Activated CD4-positive, alpha-beta T cell treated with anti-CD3 and anti-CD28 coated beads, Interleukin-2, amount 50 U/mL, for 1 hour (primary cell): ENCODE measurements at regions not wholly inside any gene's neighbourhood (a gene's known extent, or its start where the extent isn't known, plus 50 kb on each side); places are given as distances from the start of the nearest gene placed in this dataset.
A peak's percentile ranks its signal among the peaks of the same experiment; 100 is the strongest.
"Not testable (repeated sequence)": the region's sequence is repeated elsewhere in the genome, so short reads cannot be mapped to it uniquely, and the experiment has no call there.

Experiments used
- DNase-seq: peaks from one replicate; pipeline ENCODE4 v3.0.0-alpha.2; 2020

GRCh38 chr12:114820796-114821195 lies 136.8 kb upstream of the TBX3 start:
- no peak for DNase-seq

- DNase-seq = no peak
Observed at GRCh38 chr12:114817571-114818425, 133.8 kb upstream of the TBX3 start.

- DNase-seq = no peak
Observed at GRCh38 chr12:114815026-114815795, 131.2 kb upstream of the TBX3 start.

- DNase-seq = no peak
Observed at GRCh38 chr12:114812858-114813761, 129.1 kb upstream of the TBX3 start.

- no peak for DNase-seq
Observed at GRCh38 chr12:114812384-114812783, 128.4 kb upstream of the TBX3 start.

- no peak for DNase-seq
Observed at GRCh38 chr12:114809097-114809496, 125.1 kb upstream of the TBX3 start.

GRCh38 chr12:114801381-114801780 lies 117.4 kb upstream of the TBX3 start:
- not testable (repeated sequence) for DNase-seq

- DNase-seq = not testable (repeated sequence)
Observed at GRCh38 chr12:114800566-114800965, 116.6 kb upstream of the TBX3 start.

GRCh38 chr12:114799574-114800487 lies 115.9 kb upstream of the TBX3 start:
- DNase-seq = peak; percentile 2

GRCh38 chr12:114794049-114794558 lies 110.1 kb upstream of the TBX3 start:
- no peak for DNase-seq

- DNase-seq = no peak
Observed at GRCh38 chr12:114790276-114790675, 106.3 kb upstream of the TBX3 start.

GRCh38 chr12:114789821-114790220 lies 105.8 kb upstream of the TBX3 start:
- DNase-seq = no peak

GRCh38 chr12:114789276-114789675 lies 105.3 kb upstream of the TBX3 start:
- no peak for DNase-seq

GRCh38 chr12:114784526-114784925 lies 100.6 kb upstream of the TBX3 start:
- no peak for DNase-seq

- DNase-seq = no peak
Observed at GRCh38 chr12:114783089-114783618, 99.2 kb upstream of the TBX3 start.

GRCh38 chr12:114780746-114781399 lies 96.9 kb upstream of the TBX3 start:
- no peak for DNase-seq

- no peak for DNase-seq
Observed at GRCh38 chr12:114779647-114780046, 95.7 kb upstream of the TBX3 start.

- DNase-seq = no peak
Observed at GRCh38 chr12:114779186-114779585, 95.2 kb upstream of the TBX3 start.

- no peak for DNase-seq
Observed at GRCh38 chr12:114776731-114777442, 92.9 kb upstream of the TBX3 start.

GRCh38 chr12:114774699-114775098 lies 90.7 kb upstream of the TBX3 start:
- no peak for DNase-seq
